Uterus (tissue), 3 donors: ENCODE measurements at regions not wholly inside any gene's neighbourhood (a gene's known extent, or its start where the extent isn't known, plus 50 kb on each side); places are given as distances from the start of the nearest gene placed in this dataset.

Source experiments
- DNase-seq, 2 donors: peaks; one replicate each; pipeline ENCODE4 v3.0.0-alpha.2; 2019 to 2020
- H3K27ac ChIP-seq, 2 donors: fragments of 200-600 bp; sonication (generic); 1 replicate in 1 of 2; 2 replicates in 1 of 2; pipeline ENCODE4 v1.5.1; 2016 to 2018
- H3K27me3 ChIP-seq, 2 donors: fragments of 200-600 bp; sonication (generic); one replicate each; pipeline ENCODE4 v1.5.1; 2018 to 2019; ENCODE audit warnings: control low read depth in 1 of 2
- H3K36me3 ChIP-seq, 2 donors: fragments of 200-600 bp; sonication (generic); one replicate each; pipeline ENCODE4 v1.5.1; 2019; ENCODE audit warnings: control low read depth in 1 of 2
- H3K4me1 ChIP-seq, 2 donors: fragments of 200-600 bp; sonication (generic); one replicate each; pipeline ENCODE4 v1.5.1; 2018 to 2019; ENCODE audit warnings: control low read depth in 1 of 2
- H3K4me3 ChIP-seq, 2 donors: fragments of 200-600 bp; sonication (generic); 1 replicate in 1 of 2; 2 replicates in 1 of 2; pipeline ENCODE4 v1.5.1; 2018 to 2019; ENCODE audit warnings: mild to moderate bottlenecking in 1 of 2
- H3K9me3 ChIP-seq, 2 donors: fragments of 200-600 bp; sonication (generic); one replicate each; pipeline ENCODE4 v1.5.1; 2019; ENCODE audit warnings: control low read depth in 1 of 2
- POLR2A ChIP-seq, 2 donors: fragments of 450-650 bp; IDR thresholded peaks; one replicate each; pipeline ENCODE4 v1.6.1; 2016; ENCODE audit warnings: antibody characterized with exemption in 2 of 2, mild to moderate bottlenecking in 1 of 2, moderate library complexity in 1 of 2
- intact Hi-C: fragments of 100-400 bp; cut with DNase I; formaldehyde crosslinking; loops from one replicate; pipeline ENCODE4 v1.15.1; 2023; ENCODE audit warnings: low total_unique reads
- TF ChIP-seq, protein P1 (sequence below), 4 experiments: fragments of 200-600 bp in 2 of 4; fragments of 450-650 bp in 2 of 4; sonication (generic) in 2 of 4; IDR thresholded peaks; one replicate each; pipeline ENCODE4 v1.5.1; 2016 to 2019; ENCODE audit warnings: antibody characterized with exemption in 4 of 4, mild to moderate bottlenecking in 2 of 4, moderate library complexity in 1 of 4
- donor health status: DM: yes; HTN: yes; CAD: no.

DNA sequence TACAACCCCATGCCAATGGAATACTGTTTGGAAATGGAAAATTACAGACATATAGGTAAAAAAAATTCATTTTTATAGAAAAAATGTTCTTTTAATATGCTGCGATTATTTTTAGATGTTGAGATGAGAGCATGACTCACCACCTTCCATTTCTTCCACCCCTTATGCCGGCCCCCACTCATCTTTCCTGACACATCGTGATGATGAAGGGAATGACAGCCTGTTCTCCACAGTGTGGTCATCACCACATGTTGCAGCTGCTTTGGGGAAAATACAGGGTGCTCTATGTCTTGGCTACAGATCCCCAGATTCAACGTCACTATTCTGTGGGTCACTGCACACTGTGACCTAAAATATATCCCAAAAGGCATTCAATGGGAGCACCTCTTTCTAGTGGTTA is 916.2 kb downstream of the METTL15 start:
- H3K36me3 ChIP-seq: no peaks in the 10 kb centered on the region
- no peak for DNase-seq
- no peak for TF ChIP-seq POLR2A (IDR thresholded peaks at IDR 0.05)
- TF ChIP-seq, protein P1, sequence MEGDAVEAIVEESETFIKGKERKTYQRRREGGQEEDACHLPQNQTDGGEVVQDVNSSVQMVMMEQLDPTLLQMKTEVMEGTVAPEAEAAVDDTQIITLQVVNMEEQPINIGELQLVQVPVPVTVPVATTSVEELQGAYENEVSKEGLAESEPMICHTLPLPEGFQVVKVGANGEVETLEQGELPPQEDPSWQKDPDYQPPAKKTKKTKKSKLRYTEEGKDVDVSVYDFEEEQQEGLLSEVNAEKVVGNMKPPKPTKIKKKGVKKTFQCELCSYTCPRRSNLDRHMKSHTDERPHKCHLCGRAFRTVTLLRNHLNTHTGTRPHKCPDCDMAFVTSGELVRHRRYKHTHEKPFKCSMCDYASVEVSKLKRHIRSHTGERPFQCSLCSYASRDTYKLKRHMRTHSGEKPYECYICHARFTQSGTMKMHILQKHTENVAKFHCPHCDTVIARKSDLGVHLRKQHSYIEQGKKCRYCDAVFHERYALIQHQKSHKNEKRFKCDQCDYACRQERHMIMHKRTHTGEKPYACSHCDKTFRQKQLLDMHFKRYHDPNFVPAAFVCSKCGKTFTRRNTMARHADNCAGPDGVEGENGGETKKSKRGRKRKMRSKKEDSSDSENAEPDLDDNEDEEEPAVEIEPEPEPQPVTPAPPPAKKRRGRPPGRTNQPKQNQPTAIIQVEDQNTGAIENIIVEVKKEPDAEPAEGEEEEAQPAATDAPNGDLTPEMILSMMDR (IDR thresholded peaks at IDR 0.05): no peak
- no peak overlapping the region for H3K4me3 ChIP-seq
- no peaks in the 10 kb centered on the region for H3K4me1 ChIP-seq
- H3K27ac ChIP-seq: no peak overlapping the region
- no peaks in the 10 kb centered on the region for H3K27me3 ChIP-seq
- intact Hi-C loops: no loop called here
- no peaks in the 10 kb centered on the region for H3K9me3 ChIP-seq

DNA sequence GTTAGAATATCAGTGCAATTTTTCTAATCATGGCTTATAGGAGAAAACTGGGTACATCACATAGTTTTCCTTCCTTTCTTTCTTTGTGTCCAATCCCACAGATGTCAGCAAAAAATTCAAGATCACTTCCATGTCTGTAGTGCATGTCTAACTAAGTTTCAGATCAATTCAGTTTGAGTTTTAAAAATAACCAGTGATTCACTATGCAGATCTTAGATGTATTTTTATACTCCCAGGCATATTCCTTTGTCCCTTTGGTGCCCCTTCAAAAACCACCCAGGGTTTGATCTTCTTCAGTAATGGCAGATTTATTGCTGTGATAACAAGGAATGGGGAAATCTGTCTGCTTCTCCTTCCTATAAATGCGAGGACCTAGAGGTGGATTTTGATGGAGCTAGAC is 915.6 kb downstream of the METTL15 start:
- Histone ChIP-seq H3K27me3 (no peaks in the 10 kb centered on the region), H3K27ac (no peak overlapping the region), H3K36me3 (no peaks in the 10 kb centered on the region), H3K4me3 (no peak overlapping the region), H3K9me3 (no peaks in the 10 kb centered on the region), H3K4me1 (no peaks in the 10 kb centered on the region)
- TF ChIP-seq, protein P1 (IDR thresholded peaks at IDR 0.05): no peak
- intact Hi-C loops: no loop called here
- DNase-seq: no peak

DNA sequence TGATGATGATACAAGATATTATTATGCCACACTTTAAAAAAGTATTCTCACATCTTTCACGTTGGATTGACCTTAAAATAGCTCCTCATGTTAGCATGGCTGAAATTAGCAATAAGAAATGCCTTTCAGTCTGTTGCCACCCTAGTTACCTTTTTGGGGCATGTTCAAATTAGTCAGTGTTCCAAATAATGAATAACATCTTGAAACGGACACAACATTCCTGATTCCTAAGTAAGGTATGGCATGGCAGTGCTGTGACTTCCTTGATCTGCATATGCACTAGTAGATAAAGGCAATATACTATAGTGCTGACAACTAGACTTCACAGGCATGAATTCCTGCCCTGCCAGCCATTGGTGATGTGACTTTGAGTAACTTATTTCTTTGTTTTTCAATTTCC is 914.5 kb downstream of the METTL15 start:
- H3K9me3 ChIP-seq: no peaks in the 10 kb centered on the region
- TF ChIP-seq, protein P1 (IDR thresholded peaks at IDR 0.05): no peak
- TF ChIP-seq POLR2A (IDR thresholded peaks at IDR 0.05): no peak
- H3K27ac ChIP-seq: no peak overlapping the region
- DNase-seq: no peak
- H3K36me3 ChIP-seq: no peaks in the 10 kb centered on the region
- H3K4me1 ChIP-seq: no peaks in the 10 kb centered on the region
- intact Hi-C loops: no loop called here
- H3K4me3 ChIP-seq: no peak overlapping the region
- no peaks in the 10 kb centered on the region for H3K27me3 ChIP-seq

DNA sequence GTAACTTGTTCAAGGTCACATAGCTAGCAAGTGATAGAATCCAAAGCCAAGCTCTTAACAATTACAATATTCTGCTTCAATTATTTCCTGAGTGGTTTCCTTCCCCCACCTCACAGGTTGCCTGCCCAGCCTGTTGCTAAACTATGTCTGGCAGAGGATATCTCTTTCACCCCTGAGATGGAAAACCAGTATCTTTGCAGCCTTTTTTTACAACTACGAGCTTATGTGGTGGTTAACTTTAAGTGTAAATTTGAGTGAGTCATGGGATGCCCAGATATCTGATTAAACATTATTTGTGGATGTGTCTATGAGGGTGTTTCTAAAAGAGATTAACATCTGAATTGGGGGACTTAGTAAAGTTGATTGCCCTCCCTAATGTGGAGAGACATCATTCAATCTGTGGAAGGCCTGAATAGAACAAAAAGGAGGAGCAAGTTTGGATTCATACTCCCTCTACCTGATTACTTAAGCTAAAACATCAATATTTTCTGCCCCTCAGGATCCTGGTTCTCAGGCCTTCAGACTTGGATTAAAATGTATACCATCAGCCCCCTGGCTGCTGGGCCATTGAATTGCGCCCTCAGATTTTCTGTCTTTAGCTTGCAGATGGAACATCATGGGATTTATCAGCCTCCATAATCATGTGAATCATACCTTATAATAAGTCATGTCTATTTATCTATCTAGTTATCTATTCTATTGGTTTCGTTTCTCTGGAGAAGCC is 911.9 kb downstream of the METTL15 start:
- intact Hi-C loops: no loop called here
- no peak for TF ChIP-seq POLR2A (IDR thresholded peaks at IDR 0.05)
- TF ChIP-seq, protein P1 (IDR thresholded peaks at IDR 0.05): no peak
- H3K27ac ChIP-seq: no peak overlapping the region

DNA sequence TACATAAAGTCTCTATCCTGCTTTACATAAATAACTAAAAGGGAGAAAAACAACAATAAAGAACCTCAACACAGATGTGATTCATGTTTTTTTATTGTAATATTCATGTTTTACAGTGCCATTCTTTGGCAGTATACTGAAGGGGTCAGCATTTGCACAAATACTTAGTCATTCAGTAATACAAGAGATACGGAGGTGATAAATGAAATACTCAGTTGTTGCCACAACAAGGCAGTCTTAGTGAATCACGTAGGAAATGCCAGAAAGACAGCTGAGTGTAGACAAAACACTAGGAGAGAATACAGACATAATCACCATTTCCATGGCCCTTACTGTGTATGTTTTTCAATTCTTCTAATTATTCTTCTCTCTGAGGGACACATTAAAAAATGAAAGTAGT is 910.4 kb downstream of the METTL15 start:
- Histone ChIP-seq H3K4me1 (no peaks in the 10 kb centered on the region), H3K36me3 (no peaks in the 10 kb centered on the region), H3K27ac (no peak overlapping the region), H3K4me3 (no peak overlapping the region), H3K27me3 (no peaks in the 10 kb centered on the region), H3K9me3 (no peaks in the 10 kb centered on the region)
- TF ChIP-seq POLR2A (IDR thresholded peaks at IDR 0.05): no peak
- TF ChIP-seq, protein P1 (IDR thresholded peaks at IDR 0.05): no peak
- intact Hi-C loops: no loop called here
- DNase-seq: no peak

More for the DNA sequence above, 911.9 kb downstream of the METTL15 start:
- H3K4me3 ChIP-seq: no peak overlapping the region
- no peaks in the 10 kb centered on the region for H3K4me1 ChIP-seq
- H3K9me3 ChIP-seq: no peaks in the 10 kb centered on the region
- DNase-seq: no peak
- H3K27me3 ChIP-seq: no peaks in the 10 kb centered on the region
- no peaks in the 10 kb centered on the region for H3K36me3 ChIP-seq
